ENCODE measurements at regions not wholly inside any gene's neighbourhood (a gene's known extent, or its start where the extent isn't known, plus 50 kb on each side); places are given as distances from the start of the nearest gene placed in this dataset.
"Not testable (repeated sequence)": the region's sequence is repeated elsewhere in the genome, so short reads cannot be mapped to it uniquely, and the experiment has no call there.

DNA sequence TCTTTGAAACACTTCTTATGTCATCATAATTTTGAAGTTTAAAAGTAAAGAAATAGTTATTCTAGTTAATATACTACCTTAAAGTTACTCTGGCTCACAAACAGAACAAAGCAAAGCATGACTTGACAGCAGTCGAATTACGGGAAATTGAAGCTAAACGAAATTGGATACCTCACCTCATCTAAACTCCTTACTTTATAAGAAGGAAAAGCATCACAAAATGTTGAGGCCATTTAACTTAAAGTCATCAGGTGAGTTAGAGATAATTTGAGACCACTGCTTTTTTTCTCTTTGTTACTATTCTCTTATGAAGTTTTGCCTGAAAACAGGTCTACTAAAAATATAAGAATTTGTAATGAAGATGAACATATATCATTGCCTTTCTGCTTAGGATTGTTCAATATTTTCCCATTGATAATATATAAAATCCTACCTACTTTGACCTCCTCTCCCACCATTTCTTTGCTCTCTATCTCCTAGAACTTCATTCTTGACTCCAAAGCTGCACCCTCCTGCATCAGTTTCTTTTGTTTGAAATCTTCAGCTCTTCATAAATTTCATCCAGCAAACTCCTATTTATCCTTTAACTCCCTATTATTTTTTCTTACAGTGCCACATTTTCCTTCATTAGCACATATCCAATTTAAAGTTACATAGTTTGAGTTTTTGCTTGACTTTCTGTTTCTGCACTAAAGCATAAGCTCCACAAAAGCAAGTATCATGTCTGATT, 510.7 kb upstream of the ZNF337 start:
- peak overlapping the region; percentile 21 for H3K4me3 Mint-ChIP-seq
- CTCF ChIA-PET: no interaction called here
- peaks cover 4% of the 10 kb centered on the region for H3K4me1 Mint-ChIP-seq
- peaks cover 18% of the 10 kb centered on the region for H3K27me3 Mint-ChIP-seq
- H3K36me3 Mint-ChIP-seq: peaks cover 7% of the 10 kb centered on the region
- H3K9me3 Mint-ChIP-seq (ENCODE audit: low read depth): peaks cover 2% of the 10 kb centered on the region
- no peak for ATAC-seq
- DNase-seq: no peak
- H3K27ac Mint-ChIP-seq: peak overlapping the region; percentile 66

DNA sequence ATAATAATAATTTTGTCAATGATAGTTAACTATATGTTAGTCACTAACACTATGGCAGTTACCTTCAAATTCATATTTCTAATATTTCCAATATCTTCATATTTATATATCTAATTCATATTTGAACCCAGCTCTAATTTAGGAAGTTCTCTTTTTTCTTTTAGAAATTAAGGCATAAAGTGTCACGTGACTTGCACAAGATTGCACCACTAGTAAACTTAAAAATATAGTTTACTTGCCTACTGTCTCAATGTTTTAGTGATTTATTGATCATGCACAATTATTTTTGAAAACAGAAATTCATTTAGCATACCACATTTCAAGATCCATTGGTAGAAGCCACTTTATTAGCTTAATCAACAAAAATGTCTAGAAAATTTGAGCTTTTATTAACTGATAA, 508.7 kb upstream of the ZNF337 start:
- Mint-ChIP-seq H3K27ac (no peak overlapping the region), H3K9me3 (ENCODE audit: low read depth) (peaks cover 7% of the 10 kb centered on the region), H3K36me3 (peaks cover 7% of the 10 kb centered on the region), H3K4me1 (peaks cover 4% of the 10 kb centered on the region), H3K27me3 (peaks cover 17% of the 10 kb centered on the region), H3K4me3 (no peak overlapping the region)
- DNase-seq: no peak
- CTCF ChIA-PET: no interaction called here
- ATAC-seq: no peak

DNA sequence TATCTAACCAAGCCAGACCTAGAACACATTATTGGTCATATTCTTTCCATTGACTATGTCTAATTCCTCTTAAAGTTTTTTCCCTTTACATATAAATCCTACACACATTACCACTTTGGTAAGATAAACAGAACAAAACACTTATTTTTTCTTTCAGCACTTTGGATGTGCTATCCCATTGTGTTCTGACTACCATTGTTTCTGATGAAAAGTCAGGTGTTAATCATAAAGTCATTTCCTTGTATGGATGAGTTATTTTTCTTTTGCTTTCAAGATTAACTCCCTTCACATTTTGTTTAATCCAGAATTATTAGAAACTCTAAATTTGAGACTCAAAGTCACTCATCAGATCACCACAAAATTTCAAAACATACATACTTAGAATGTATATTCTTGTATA, 504.4 kb upstream of the ZNF337 start:
- H3K4me3 Mint-ChIP-seq; H3K9me3 Mint-ChIP-seq (ENCODE audit: low read depth); H3K4me1 Mint-ChIP-seq; H3K36me3 Mint-ChIP-seq; DNase-seq; CTCF ChIA-PET; ATAC-seq; H3K27ac Mint-ChIP-seq; H3K27me3 Mint-ChIP-seq: not testable (repeated sequence)

DNA sequence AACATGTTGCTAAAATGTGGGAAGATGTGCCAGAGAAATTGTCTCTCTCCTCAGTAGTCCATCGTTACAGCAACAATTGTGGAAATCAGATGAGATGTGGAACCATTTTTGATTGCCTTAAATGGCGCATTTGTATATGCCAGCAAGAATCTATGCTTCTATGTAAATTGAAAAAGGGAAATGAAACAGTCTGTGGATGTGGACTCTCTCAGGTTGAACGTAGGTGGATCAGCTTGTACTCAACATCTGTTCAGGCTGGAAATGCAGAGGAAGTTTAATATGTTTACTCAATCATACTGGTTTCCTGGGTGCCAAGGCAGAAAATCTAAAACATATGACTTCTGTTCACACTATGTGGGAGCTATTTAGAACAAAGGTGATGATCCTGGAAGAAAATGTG, 490.7 kb upstream of the ZNF337 start:
- not testable (repeated sequence) for H3K27me3 Mint-ChIP-seq

DNA sequence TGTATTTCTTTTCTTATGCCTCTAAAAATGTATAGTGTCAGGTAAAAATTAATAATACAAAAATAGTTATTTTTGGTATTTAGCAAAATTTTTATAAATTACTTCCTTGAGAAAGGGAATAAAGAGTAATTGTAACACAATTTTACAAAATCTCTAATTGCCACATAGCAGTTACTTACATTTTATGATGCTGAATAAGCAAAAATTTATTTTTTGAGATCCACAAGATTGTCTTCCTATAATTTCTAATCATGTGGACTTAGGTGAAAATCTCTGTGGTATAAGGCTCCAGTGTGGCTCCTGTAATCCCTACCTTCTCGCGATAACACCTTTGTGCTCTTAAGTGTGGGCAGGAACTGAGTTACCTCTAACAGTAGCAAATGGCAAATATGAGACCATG, 487.1 kb upstream of the ZNF337 start:
- H3K27me3 Mint-ChIP-seq; DNase-seq; H3K9me3 Mint-ChIP-seq (ENCODE audit: low read depth); H3K27ac Mint-ChIP-seq; ATAC-seq; CTCF ChIA-PET; H3K36me3 Mint-ChIP-seq; H3K4me1 Mint-ChIP-seq; H3K4me3 Mint-ChIP-seq: not testable (repeated sequence)

More for the DNA sequence above, 490.7 kb upstream of the ZNF337 start:
- H3K4me1 Mint-ChIP-seq; H3K4me3 Mint-ChIP-seq; CTCF ChIA-PET; ATAC-seq; H3K36me3 Mint-ChIP-seq; DNase-seq; H3K9me3 Mint-ChIP-seq (ENCODE audit: low read depth); H3K27ac Mint-ChIP-seq: not testable (repeated sequence)

DNA sequence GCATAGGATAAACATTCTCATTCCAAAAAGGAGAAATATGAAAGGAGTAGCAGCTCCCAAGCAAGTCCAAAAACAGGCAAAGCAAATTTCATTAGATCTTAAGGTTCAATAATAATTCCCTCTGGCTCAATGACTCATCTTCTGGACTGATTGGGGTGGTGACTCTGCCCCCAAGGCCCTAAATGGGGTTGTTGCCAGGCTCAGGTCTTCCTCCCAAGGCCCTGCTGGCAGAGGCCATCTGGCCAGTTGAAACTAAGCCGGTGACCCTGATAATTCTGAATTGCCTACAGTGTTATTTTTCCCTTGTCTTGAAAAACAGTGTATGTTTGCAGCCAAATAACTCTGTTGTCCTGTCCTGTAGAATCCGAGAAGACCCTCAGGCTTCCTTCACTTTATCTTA, 484.7 kb upstream of the ZNF337 start:
- H3K27me3 Mint-ChIP-seq; H3K9me3 Mint-ChIP-seq (ENCODE audit: low read depth); H3K4me3 Mint-ChIP-seq; DNase-seq; H3K4me1 Mint-ChIP-seq; H3K27ac Mint-ChIP-seq; H3K36me3 Mint-ChIP-seq; CTCF ChIA-PET; ATAC-seq: not testable (repeated sequence)

DNA sequence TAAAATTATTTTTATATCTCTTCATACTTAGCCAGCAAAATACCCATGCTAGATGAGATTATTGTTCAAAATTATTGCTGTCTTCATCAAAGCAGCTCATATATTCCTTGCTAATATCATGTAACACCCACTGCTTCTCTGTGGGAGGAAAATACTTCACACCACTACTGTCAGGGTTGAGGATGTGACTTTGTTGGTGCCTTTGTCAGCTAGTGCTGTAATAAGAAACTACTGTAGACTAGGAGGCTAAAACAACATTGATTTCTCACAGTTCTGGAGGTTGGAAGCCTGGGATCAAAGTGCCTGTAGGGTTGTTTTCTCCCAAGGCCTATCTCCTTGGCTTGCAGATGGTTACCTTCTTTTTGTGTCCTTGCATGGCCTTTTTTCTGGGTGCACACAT, 475.2 kb upstream of the ZNF337 start:
- H3K27me3 Mint-ChIP-seq; CTCF ChIA-PET; H3K4me3 Mint-ChIP-seq; H3K9me3 Mint-ChIP-seq (ENCODE audit: low read depth); DNase-seq; H3K27ac Mint-ChIP-seq; H3K4me1 Mint-ChIP-seq; H3K36me3 Mint-ChIP-seq; ATAC-seq: not testable (repeated sequence)

DNA sequence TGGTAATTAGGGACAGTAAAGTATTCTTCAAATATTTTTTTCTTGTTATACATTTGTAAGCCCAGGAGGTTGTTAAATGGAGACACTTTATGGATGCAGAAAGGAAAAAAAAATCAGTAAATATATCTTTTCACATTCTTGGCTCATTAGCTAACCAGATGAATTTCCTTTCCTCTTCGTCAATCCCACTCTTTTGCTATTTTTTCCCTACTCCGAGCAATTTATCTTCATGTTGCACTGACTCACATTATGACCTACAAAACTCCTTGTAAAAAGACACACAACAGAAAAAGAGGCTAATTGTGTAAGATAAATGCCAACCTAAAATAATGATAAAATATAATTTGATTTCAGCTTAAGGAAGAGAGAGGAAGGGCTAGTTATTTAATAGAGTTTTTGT, 472.9 kb upstream of the ZNF337 start:
- no peak for ATAC-seq

DNA sequence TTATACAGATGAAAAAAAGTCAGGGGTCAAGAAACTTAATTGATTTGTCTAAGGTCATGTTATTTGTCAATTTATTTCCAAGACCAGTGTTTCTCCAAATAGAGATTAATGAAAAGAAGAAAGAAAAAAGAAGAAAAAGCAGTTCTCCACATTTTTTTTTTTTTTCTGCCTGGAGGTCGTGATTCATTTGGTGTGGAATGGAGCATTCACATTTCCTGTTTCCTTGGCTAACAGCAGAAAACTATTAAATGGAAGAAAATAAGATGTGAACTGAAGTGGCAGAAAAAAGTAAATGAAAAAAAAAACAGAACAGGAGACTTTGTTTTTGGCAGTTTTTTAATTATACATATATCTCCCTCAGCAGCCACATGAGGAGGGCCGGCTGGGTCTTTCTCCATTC, 470.8 kb upstream of the ZNF337 start:
- DNase-seq (no peak), ATAC-seq (no peak)
- Mint-ChIP-seq H3K36me3 (no peaks in the 10 kb centered on the region), H3K27ac (no peak overlapping the region), H3K9me3 (ENCODE audit: low read depth) (no peaks in the 10 kb centered on the region), H3K27me3 (peaks cover 2% of the 10 kb centered on the region), H3K4me1 (no peaks in the 10 kb centered on the region), H3K4me3 (no peak overlapping the region)
- CTCF ChIA-PET: no interaction called here

More for the DNA sequence above, 472.9 kb upstream of the ZNF337 start:
- CTCF ChIA-PET: no interaction called here
- Mint-ChIP-seq H3K4me3 (no peak overlapping the region), H3K27me3 (peaks cover 2% of the 10 kb centered on the region), H3K4me1 (no peaks in the 10 kb centered on the region), H3K36me3 (no peaks in the 10 kb centered on the region), H3K27ac (no peak overlapping the region), H3K9me3 (ENCODE audit: low read depth) (no peaks in the 10 kb centered on the region)
- DNase-seq: no peak

DNA sequence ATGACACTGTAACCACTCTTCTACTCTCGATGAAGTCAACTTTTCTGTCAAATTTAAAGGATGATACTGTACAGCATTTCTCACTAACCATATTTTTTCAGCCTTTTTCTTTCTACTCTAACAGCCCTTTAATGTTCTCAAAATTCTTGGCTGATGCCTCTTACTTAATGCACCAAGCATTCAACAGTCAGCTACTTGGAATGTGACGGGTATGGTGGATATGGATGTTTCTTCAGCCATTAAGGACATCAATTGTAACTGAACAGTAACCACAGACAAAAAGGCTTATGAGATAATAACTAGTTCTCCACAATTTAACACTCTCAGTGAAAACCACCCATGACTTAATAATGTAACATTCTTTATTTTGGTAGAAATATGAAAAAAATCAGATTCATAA, 467.2 kb upstream of the ZNF337 start:
- H3K9me3 Mint-ChIP-seq (ENCODE audit: low read depth): no peaks in the 10 kb centered on the region
- H3K36me3 Mint-ChIP-seq: no peaks in the 10 kb centered on the region
- no peaks in the 10 kb centered on the region for H3K4me1 Mint-ChIP-seq
- DNase-seq (no peak), ATAC-seq (no peak)
- H3K27ac Mint-ChIP-seq: no peak overlapping the region
- no peak overlapping the region for H3K4me3 Mint-ChIP-seq
- peaks cover 9% of the 10 kb centered on the region for H3K27me3 Mint-ChIP-seq
- CTCF ChIA-PET: no interaction called here

DNA sequence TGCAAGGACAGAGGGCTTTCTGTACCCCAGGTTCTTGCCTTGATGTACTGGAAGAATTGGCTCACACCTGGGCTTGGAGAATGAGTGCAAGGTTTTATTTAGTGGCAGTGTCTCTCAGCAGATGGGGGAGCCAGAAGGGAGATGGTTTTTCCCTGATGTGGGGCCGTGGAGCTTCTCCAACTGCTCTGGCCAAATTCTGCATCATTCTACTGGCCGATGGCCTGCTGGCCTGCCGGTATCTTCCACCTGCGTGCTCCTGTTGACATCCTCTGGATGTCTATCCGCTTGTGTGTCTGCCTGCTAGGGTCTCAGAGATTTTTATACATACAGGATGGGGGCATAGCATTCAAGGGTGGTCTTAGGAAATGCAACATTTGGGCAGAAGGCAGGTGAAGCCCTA, 466.5 kb upstream of the ZNF337 start:
- H3K4me3 Mint-ChIP-seq; DNase-seq; H3K27ac Mint-ChIP-seq; H3K27me3 Mint-ChIP-seq; H3K4me1 Mint-ChIP-seq; ATAC-seq; CTCF ChIA-PET; H3K9me3 Mint-ChIP-seq (ENCODE audit: low read depth); H3K36me3 Mint-ChIP-seq: not testable (repeated sequence)

DNA sequence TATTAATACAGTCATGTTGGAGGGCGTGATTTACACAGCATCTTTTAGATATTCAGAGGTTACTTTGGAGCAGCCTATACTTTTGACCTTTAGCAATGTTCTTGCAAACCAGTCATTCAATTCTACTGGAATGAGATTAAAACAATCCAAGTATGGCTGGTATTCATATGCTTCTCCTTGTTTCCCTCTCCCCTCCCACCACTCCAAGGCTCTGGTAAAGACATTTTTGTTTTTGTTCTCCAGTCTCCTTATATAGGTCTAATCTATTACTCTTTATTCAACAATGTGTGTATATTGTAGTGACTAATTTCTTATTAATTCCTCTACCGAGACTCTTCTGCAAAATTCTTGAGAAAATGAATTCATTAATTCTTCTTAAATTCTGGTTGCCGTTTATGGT, 465.1 kb upstream of the ZNF337 start:
- H3K4me1 Mint-ChIP-seq; ATAC-seq; H3K4me3 Mint-ChIP-seq; H3K36me3 Mint-ChIP-seq; DNase-seq; H3K27me3 Mint-ChIP-seq; H3K27ac Mint-ChIP-seq; H3K9me3 Mint-ChIP-seq (ENCODE audit: low read depth); CTCF ChIA-PET: not testable (repeated sequence)

DNA sequence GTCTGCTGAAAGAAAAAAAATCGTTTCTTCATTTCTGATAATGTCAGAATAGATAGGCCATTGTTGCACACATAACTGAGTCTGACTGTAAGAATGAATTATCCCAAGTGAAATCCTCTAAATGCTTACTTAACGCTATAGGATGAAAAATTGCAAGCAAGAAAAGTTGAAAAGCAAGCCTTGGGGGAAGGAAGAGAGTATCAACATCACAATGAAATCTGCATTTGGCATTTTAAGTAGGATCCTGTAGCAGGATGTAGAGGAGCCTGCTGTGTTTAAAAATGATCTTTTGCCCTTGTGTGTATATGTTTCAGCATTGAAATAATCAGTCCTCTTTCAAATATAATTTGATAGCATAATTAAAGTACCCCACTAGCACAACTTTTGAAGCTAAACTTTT, 464.3 kb upstream of the ZNF337 start:
- CTCF ChIA-PET; H3K4me1 Mint-ChIP-seq; DNase-seq; H3K36me3 Mint-ChIP-seq; H3K9me3 Mint-ChIP-seq (ENCODE audit: low read depth); H3K27me3 Mint-ChIP-seq; H3K27ac Mint-ChIP-seq; ATAC-seq; H3K4me3 Mint-ChIP-seq: not testable (repeated sequence)

DNA sequence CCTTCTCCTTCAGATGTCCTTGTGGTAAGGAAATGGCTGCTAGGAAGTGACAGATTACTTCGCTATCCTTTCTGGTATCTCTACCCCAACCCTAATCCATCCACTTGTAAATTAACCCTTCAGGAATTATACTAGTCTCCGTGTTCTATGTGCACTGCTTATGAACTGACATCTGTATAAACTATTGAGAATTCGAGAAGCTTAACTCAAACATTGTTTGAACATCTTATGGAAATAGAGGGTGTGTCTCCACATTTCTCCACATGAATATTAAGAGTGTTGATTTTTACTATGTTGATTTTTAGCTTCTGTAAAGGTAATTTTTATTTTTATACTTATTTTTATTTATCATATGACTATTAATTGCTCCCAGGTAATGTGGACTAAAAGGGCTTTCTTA, 457.6 kb upstream of the ZNF337 start:
- DNase-seq: no peak
- Mint-ChIP-seq H3K9me3 (ENCODE audit: low read depth) (no peaks in the 10 kb centered on the region), H3K27ac (no peak overlapping the region), H3K27me3 (peaks cover under 1% of the 10 kb centered on the region), H3K36me3 (no peaks in the 10 kb centered on the region), H3K4me3 (no peak overlapping the region), H3K4me1 (no peaks in the 10 kb centered on the region)
- CTCF ChIA-PET: no interaction called here
- ATAC-seq: no peak

Data from activated CD8-positive, alpha-beta memory T cell treated with anti-CD3 and anti-CD28 coated beads, Interleukin-2, amount 10 ng/mL, durations not matched to agents 7 days and 5 days (primary cell).